IMR-90 (cell line): ENCODE measurements at regions not wholly inside any gene's neighbourhood (a gene's known extent, or its start where the extent isn't known, plus 50 kb on each side); places are given as distances from the start of the nearest gene placed in this dataset.

Experiments used
- ATAC-seq: fragments of 200-7000 bp; cut with Tn5 transposase; 2 replicates; pipeline ENCODE4 v1.9.1; 2020; ENCODE audit warnings: low read depth, mild to moderate bottlenecking, moderate library complexity
- BruUV-seq: library from RNA; stranded (reverse); fragments of 400-500 nt; replicated peaks from 2 replicates; lab custom pipeline; 2021; lab: Mats Ljungman, UMichigan
- CTCF ChIA-PET: fragments of 300-600 bp; formaldehyde crosslinking; extraction: SDS; loops from one replicate; lab custom pipeline; 2021; ENCODE audit warnings: antibody characterized with exemption; lab: Yijun Ruan, JAX
- POLR2A ChIA-PET: fragments of 300-600 bp; sonication (Branson Sonifier 250); formaldehyde crosslinking; loops from one replicate; lab custom pipeline; 2022; ENCODE audit warnings: antibody characterized with exemption; ENCODE audit not compliant: unreplicated experiment; lab: Charles Lee
- DNase-seq: peaks from one replicate; pipeline ENCODE4 v3.0.0; 2013
- H2AFZ ChIP-seq: replicated peaks from 2 replicates; pipeline ENCODE3; 2013; ENCODE audit warnings: low read length, mild to moderate bottlenecking; ENCODE audit not compliant: poor library complexity
- H2AK5ac ChIP-seq: 2 replicates; pipeline ENCODE4 v1.6.1; 2013; ENCODE audit warnings: low read depth, low read length, inconsistent platforms
- H2AK9ac ChIP-seq: replicated peaks from 2 replicates; pipeline ENCODE3; 2013; ENCODE audit warnings: mild to moderate bottlenecking, low read depth, low read length, moderate library complexity; ENCODE audit not compliant: poor library complexity
- H2BK120ac ChIP-seq: 2 replicates; pipeline ENCODE4 v1.6.1; 2013; ENCODE audit warnings: low read depth, low read length, inconsistent platforms
- H2BK15ac ChIP-seq: 3 replicates; pipeline ENCODE4 v1.6.1; 2013; ENCODE audit warnings: low read depth, low read length, inconsistent platforms
- H2BK20ac ChIP-seq: 2 replicates; pipeline ENCODE4 v1.6.1; 2013; ENCODE audit warnings: low read depth, mild to moderate bottlenecking, inconsistent platforms, low read length, moderate library complexity
- H2BK5ac ChIP-seq: 2 replicates; pipeline ENCODE4 v1.6.1; 2013; ENCODE audit warnings: mild to moderate bottlenecking, low read depth, low read length, inconsistent platforms; ENCODE audit not compliant: poor library complexity, severe bottlenecking
- H3K14ac ChIP-seq: replicated peaks from 2 replicates; pipeline ENCODE4 v1.6.1; 2013; ENCODE audit warnings: low read depth, low read length, inconsistent platforms
- H3K18ac ChIP-seq: 2 replicates; pipeline ENCODE4 v1.6.1; 2013; ENCODE audit warnings: low read depth, low read length, control low read depth
- H3K23ac ChIP-seq: 2 replicates; pipeline ENCODE4 v1.6.1; 2013; ENCODE audit warnings: low read depth, low read length, inconsistent platforms
- H3K27ac ChIP-seq: 2 replicates; pipeline ENCODE4 v1.5.1; 2013; ENCODE audit warnings: mild to moderate bottlenecking, control low read depth, low read length; ENCODE audit not compliant: insufficient read depth
- H3K27me3 ChIP-seq: 2 replicates; pipeline ENCODE4 v1.6.1; 2013; ENCODE audit warnings: low read length; ENCODE audit not compliant: control insufficient read depth, insufficient read depth
- H3K36me3 ChIP-seq: 2 replicates; pipeline ENCODE4 v1.6.1; 2013; ENCODE audit warnings: low read length, mixed read lengths; ENCODE audit not compliant: control insufficient read depth, insufficient read depth
- H3K4ac ChIP-seq: 2 replicates; pipeline ENCODE4 v1.6.1; 2013; ENCODE audit warnings: low read depth, low read length, inconsistent platforms
- H3K4me1 ChIP-seq: 2 replicates; pipeline ENCODE4 v1.6.1; 2013; ENCODE audit warnings: low read length, mixed read lengths; ENCODE audit not compliant: control insufficient read depth, insufficient read depth
- H3K4me2 ChIP-seq: 2 replicates; pipeline ENCODE4 v1.6.1; 2013; ENCODE audit warnings: low read depth, mild to moderate bottlenecking, control low read depth, low read length, moderate library complexity
- H3K4me3 ChIP-seq: 2 replicates; pipeline ENCODE4 v1.5.1; 2013; ENCODE audit warnings: low read depth, mild to moderate bottlenecking, control low read depth, low read length, moderate library complexity; ENCODE audit not compliant: insufficient read depth
- H3K56ac ChIP-seq: 2 replicates; pipeline ENCODE4 v1.6.1; 2013; ENCODE audit warnings: low read length, inconsistent platforms; ENCODE audit not compliant: insufficient read depth; ENCODE audit errors: extremely low read depth
- H3K79me1 ChIP-seq, 2 experiments: 2 replicates each; pipeline ENCODE4 v1.6.1; 2013; ENCODE audit warnings: low read length in 2 of 2, inconsistent platforms in 1 of 2, low read depth in 1 of 2
- H3K9ac ChIP-seq: 2 replicates; pipeline ENCODE4 v1.6.1; 2013; ENCODE audit warnings: low read depth, low read length, control low read depth
- H3K9me1 ChIP-seq: 2 replicates; pipeline ENCODE4 v1.6.1; 2013; ENCODE audit warnings: low read length, inconsistent platforms; ENCODE audit not compliant: insufficient read depth
- H3K9me3 ChIP-seq: 2 replicates; pipeline ENCODE4 v1.6.1; 2013; ENCODE audit warnings: low read length; ENCODE audit not compliant: control insufficient read depth, insufficient read depth
- H4K20me1 ChIP-seq: 2 replicates; pipeline ENCODE4 v1.6.1; 2013; ENCODE audit warnings: low read length, inconsistent platforms; ENCODE audit not compliant: insufficient read depth
- H4K5ac ChIP-seq: 2 replicates; pipeline ENCODE4 v1.6.1; 2013; ENCODE audit warnings: mild to moderate bottlenecking, low read depth, low read length, control low read depth
- H4K8ac ChIP-seq, 2 experiments: 2 replicates each; pipeline ENCODE4 v1.6.1; 2013; ENCODE audit warnings: low read depth in 2 of 2, low read length in 2 of 2, control low read depth in 1 of 2, inconsistent platforms in 1 of 2
- H4K91ac ChIP-seq: 2 replicates; pipeline ENCODE4 v1.6.1; 2013; ENCODE audit warnings: low read depth, low read length, inconsistent platforms; ENCODE audit not compliant: insufficient read depth
- BHLHE40 ChIP-seq: fragments of 150-350 bp; IDR thresholded peaks from 2 replicates; pipeline ENCODE4 v1.6.1; 2016; ENCODE audit warnings: mild to moderate bottlenecking, low read depth, low read length
- CEBPB ChIP-seq: IDR thresholded peaks from 2 replicates; pipeline ENCODE4 v1.6.1; 2012; ENCODE audit warnings: low read depth, low read length, improper control_type of control experiment
- CHD1 ChIP-seq: IDR thresholded peaks from 2 replicates; pipeline ENCODE4 v1.6.1; 2012; ENCODE audit warnings: low read depth, low read length, improper control_type of control experiment
- CTCF ChIP-seq: conservative IDR thresholded peaks from 2 replicates; pipeline ENCODE4 v1.5.1; 2012; ENCODE audit warnings: mild to moderate bottlenecking, low read depth, low read length, improper control_type of control experiment
- ELK1 ChIP-seq: fragments of 150-350 bp; IDR thresholded peaks from 2 replicates; pipeline ENCODE4 v1.6.1; 2016; ENCODE audit warnings: low read depth, mild to moderate bottlenecking, low read length, moderate library complexity, borderline replicate concordance
- FOS ChIP-seq: fragments of 150-350 bp; IDR thresholded peaks from 2 replicates; pipeline ENCODE4 v1.6.1; 2016; ENCODE audit warnings: low read depth, low read length
- MAFK ChIP-seq: IDR thresholded peaks from 2 replicates; pipeline ENCODE4 v1.6.1; 2012; ENCODE audit warnings: low read depth, low read length, improper control_type of control experiment
- MAZ ChIP-seq: IDR thresholded peaks from 2 replicates; pipeline ENCODE4 v1.6.1; 2012; ENCODE audit warnings: low read depth, mild to moderate bottlenecking, low read length, improper control_type of control experiment, moderate library complexity, borderline replicate concordance
- MXI1 ChIP-seq: IDR thresholded peaks from 2 replicates; pipeline ENCODE4 v1.6.1; 2012; ENCODE audit warnings: low read depth, mild to moderate bottlenecking, low read length, moderate library complexity, borderline replicate concordance
- NFE2L2 ChIP-seq: fragments of 150-350 bp; IDR thresholded peaks from 2 replicates; pipeline ENCODE4 v1.6.1; 2016; ENCODE audit warnings: low read depth, mild to moderate bottlenecking, low read length
- POLR2A ChIP-seq: IDR thresholded peaks from 2 replicates; pipeline ENCODE4 v1.6.1; 2012; ENCODE audit warnings: mild to moderate bottlenecking, low read depth, low read length
- RAD21 ChIP-seq: IDR thresholded peaks from 2 replicates; pipeline ENCODE4 v1.6.1; 2012; ENCODE audit warnings: low read length, improper control_type of control experiment
- RCOR1 ChIP-seq: IDR thresholded peaks from 2 replicates; pipeline ENCODE4 v1.6.1; 2012; ENCODE audit warnings: mild to moderate bottlenecking, low read length, improper control_type of control experiment; ENCODE audit not compliant: insufficient replicate concordance
- RFX5 ChIP-seq: IDR thresholded peaks from 2 replicates; pipeline ENCODE4 v1.8.0; 2012; ENCODE audit warnings: low read depth, mild to moderate bottlenecking, low read length, moderate library complexity
- SMC3 ChIP-seq: fragments of 150-350 bp; IDR thresholded peaks from 2 replicates; pipeline ENCODE4 v1.6.1; 2016; ENCODE audit warnings: low read depth, mild to moderate bottlenecking, antibody characterized with exemption, low read length, moderate library complexity
- USF2 ChIP-seq: fragments of 150-350 bp; IDR thresholded peaks from 2 replicates; pipeline ENCODE4 v1.6.1; 2017; ENCODE audit warnings: mild to moderate bottlenecking, antibody characterized with exemption, low read length, low read depth
- WGBS, 2 experiments: methylation state at CpG; one replicate each; pipeline versions ENCODE4 v1.1.5 to v1.1.7; 2013; ENCODE audit warnings: missing lambda C conversion rate in 2 of 2; ENCODE audit not compliant: insufficient read length in 1 of 2; ENCODE audit errors: extremely low coverage in 2 of 2; 5-methylcytosine and 5-hydroxymethylcytosine counted together
- dilution Hi-C: fragments of 300-500 bp; cut with HindIII; formaldehyde crosslinking; loops from one replicate; pipeline ENCODE4 v1.14.3; 2018; ENCODE audit warnings: low sequenced_read_pairs; ENCODE audit not compliant: unreplicated experiment
- in situ Hi-C: fragments of 300-500 bp; cut with MboI; formaldehyde crosslinking; loops from 3 replicates; pipeline ENCODE4 v1.14.3; 2019; ENCODE audit warnings: low sequenced_read_pairs, inconsistent platforms, mixed read lengths
- intact Hi-C: fragments of 100-400 bp; cut with micrococcal nuclease; formaldehyde crosslinking; loops from 2 replicates; pipeline ENCODE4 v1.10.0; 2022

- Histone ChIP-seq H2AK5ac (no peak overlapping the region), H2AFZ (no peak overlapping the region), H3K23ac (no peak overlapping the region), H3K27me3 (no peaks in the 10 kb centered on the region), H3K18ac (no peak overlapping the region), H3K4me1 (no peaks in the 10 kb centered on the region), H3K36me3 (no peaks in the 10 kb centered on the region), H3K4me3 (no peak overlapping the region), H4K8ac (no peak overlapping the region), H3K14ac (no peak overlapping the region), H2BK20ac (no peak overlapping the region), H2AK9ac (no peak overlapping the region), H4K5ac (no peak overlapping the region), H3K56ac (no peak overlapping the region), H3K79me1 (no peaks in the 10 kb centered on the region), H3K9me1 (no peaks in the 10 kb centered on the region), H4K20me1 (no peaks in the 10 kb centered on the region), H3K4ac (no peak overlapping the region), H3K9me3 (no peaks in the 10 kb centered on the region), H3K27ac (no peak overlapping the region), H2BK120ac (no peak overlapping the region), H3K4me2 (no peak overlapping the region), H4K91ac (no peak overlapping the region), H3K9ac (no peak overlapping the region), H2BK15ac (no peak overlapping the region), H2BK5ac (no peak overlapping the region)
- BruUV-seq = no TSS peak
- intact Hi-C loops (no loop called here), in situ Hi-C loops (no loop called here), dilution Hi-C loops (no loop called here)
- no CpG with 5 or more reads among the region's 4 CpGs for WGBS, 2 experiments
- TF ChIP-seq CEBPB (no peak), MXI1 (no peak), BHLHE40 (no peak), RFX5 (no peak), FOS (no peak), MAFK (no peak), POLR2A (no peak), CTCF (no peak), RAD21 (no peak), RCOR1 (no peak), SMC3 (no peak), ELK1 (no peak), CHD1 (no peak), USF2 (no peak), MAZ (no peak), NFE2L2 (no peak)
- ChIA-PET POLR2A (no interaction called here), CTCF (no interaction called here)
- DNase-seq = no peak
- no peak for ATAC-seq
Observed at GRCh38 chr5:129379406-129379805, 80.7 kb upstream of the ADAMTS19 start.
